ENCODE measurements at regions not wholly inside any gene's neighbourhood (a gene's known extent, or its start where the extent isn't known, plus 50 kb on each side); places are given as distances from the start of the nearest gene placed in this dataset.
"Not testable (repeated sequence)": the region's sequence is repeated elsewhere in the genome, so short reads cannot be mapped to it uniquely, and the experiment has no call there.

DNA sequence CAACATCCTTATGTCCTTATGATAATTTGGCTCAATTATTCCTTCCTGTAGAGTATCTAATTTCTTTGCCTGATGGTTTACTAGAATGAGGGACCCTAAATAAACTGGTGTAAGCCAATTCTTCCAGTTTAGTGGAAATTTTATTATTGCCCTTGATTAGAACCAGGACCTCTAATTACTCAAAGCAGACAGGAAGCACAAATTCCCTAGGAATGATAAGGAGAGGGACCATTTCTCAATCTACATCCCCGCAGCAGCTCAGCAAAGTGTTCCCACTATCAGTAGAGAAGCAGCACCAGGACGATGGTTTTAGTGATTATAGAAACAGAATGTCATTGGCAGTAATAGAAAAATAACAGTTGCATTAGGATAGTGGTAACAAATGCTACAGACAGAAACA lies 97.1 kb downstream of the PLPPR4 start:
- Mint-ChIP-seq H3K4me3 (no peak overlapping the region), H3K9me3 (no peaks in the 10 kb centered on the region), H3K4me1 (ENCODE audit: low read depth) (no peaks in the 10 kb centered on the region), H3K27me3 (ENCODE audit: low read depth) (peaks cover 5% of the 10 kb centered on the region), H3K27ac (no peak overlapping the region), H3K36me3 (ENCODE audit: insufficient read depth in 2 of 2) (no peaks in the 10 kb centered on the region)
- DNase-seq, result no peak
- ATAC-seq (replicated peaks in 1 of 2), result no peak

DNA sequence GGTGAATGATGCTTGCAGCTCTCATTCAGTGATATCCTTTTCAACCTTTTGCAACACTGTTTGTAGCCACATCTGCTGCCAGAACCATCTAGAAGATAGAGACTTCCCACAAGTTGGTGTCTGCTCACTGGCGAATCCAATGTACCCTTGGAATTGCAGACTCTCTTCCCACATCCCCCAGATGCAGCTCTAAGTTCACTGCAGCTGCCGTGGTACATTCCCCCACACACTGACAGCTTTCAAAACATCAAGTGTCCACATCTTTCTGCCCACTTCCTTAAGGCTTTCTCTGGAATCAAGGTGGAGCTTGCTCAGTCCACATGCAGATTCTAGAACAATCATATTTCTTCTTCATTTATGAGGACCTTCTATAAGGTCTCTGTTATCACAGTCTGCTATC lies 99.2 kb downstream of the PLPPR4 start:
- Mint-ChIP-seq H3K36me3 (ENCODE audit: insufficient read depth in 2 of 2) (no peaks in the 10 kb centered on the region), H3K4me1 (ENCODE audit: low read depth) (no peaks in the 10 kb centered on the region), H3K27me3 (ENCODE audit: low read depth) (peaks cover 5% of the 10 kb centered on the region), H3K9me3 (no peaks in the 10 kb centered on the region), H3K4me3 (no peak overlapping the region), H3K27ac (no peak overlapping the region)
- no peak for DNase-seq
- no peak for ATAC-seq (replicated peaks in 1 of 2)

DNA sequence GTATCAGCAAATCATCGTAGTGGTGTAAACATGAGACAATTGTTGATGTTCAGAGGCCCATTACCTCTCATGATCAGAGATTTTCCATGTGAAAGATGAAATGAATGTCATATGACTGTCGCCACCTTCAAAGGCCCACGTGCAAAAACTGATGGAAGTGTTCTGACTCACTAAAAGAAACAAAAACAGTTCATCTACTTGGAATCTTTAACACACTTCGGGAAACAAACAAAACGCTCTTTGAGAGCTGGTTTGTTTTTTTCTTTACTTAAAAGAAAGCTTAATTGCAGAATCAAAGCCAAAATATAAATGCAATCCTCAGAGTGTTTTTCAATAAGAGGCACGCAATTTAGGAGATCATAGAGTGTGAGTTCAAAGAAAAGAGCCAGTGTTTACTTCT lies 100.8 kb downstream of the PLPPR4 start:
- Mint-ChIP-seq H3K4me3 (no peak overlapping the region), H3K4me1 (ENCODE audit: low read depth) (no peaks in the 10 kb centered on the region), H3K27ac (no peak overlapping the region), H3K36me3 (ENCODE audit: insufficient read depth in 2 of 2) (no peaks in the 10 kb centered on the region), H3K9me3 (no peaks in the 10 kb centered on the region), H3K27me3 (ENCODE audit: low read depth) (peaks cover 5% of the 10 kb centered on the region)
- DNase-seq (no peak), ATAC-seq (replicated peaks in 1 of 2) (no peak)

DNA sequence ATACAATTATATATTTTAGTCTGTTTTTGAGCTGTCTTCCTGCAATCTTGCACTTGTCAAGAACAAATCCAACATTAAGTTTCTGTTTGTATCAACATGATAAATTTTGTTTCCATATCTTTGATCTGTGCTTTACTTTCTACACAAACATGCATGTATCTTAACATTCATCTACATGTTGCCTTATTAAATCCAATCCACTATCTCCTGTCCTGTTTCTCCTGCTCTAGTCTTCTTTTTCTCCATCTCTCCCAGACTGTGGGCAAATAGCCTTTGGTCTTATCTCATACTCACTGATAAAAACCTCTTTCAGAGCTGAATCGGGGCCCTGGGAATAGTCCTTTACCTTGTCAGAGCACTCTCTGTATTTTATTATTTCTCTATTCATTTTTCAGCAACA lies 101.3 kb downstream of the PLPPR4 start:
- H3K36me3 Mint-ChIP-seq (ENCODE audit: insufficient read depth in 2 of 2), result no peaks in the 10 kb centered on the region
- DNase-seq (no peak), ATAC-seq (replicated peaks in 1 of 2) (no peak)
- no peak overlapping the region for H3K27ac Mint-ChIP-seq
- no peaks in the 10 kb centered on the region for H3K9me3 Mint-ChIP-seq
- peaks cover 5% of the 10 kb centered on the region for H3K27me3 Mint-ChIP-seq (ENCODE audit: low read depth)
- no peak overlapping the region for H3K4me3 Mint-ChIP-seq
- no peaks in the 10 kb centered on the region for H3K4me1 Mint-ChIP-seq (ENCODE audit: low read depth)

DNA sequence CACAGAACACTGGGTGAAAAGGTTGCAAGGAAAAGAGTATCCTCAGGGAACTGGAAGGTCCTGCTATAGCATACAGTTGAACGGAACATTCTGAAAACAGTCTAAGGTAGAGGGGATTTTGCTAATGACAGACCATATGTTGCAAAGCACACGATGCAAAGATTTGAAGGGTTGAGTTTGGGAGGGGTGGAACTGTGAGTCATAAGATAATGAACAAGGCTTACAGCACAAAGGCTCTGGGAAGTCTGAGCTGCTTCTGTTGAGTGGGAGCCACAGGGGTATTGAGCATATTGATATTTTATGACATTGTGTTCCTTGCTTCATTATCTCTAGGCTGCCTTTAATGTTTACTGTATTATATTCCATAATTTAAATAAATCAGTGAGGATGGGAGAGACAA lies 104.9 kb downstream of the PLPPR4 start:
- ATAC-seq (replicated peaks in 1 of 2) (no peak), DNase-seq (no peak)
- no peaks in the 10 kb centered on the region for H3K36me3 Mint-ChIP-seq (ENCODE audit: insufficient read depth in 2 of 2)

DNA sequence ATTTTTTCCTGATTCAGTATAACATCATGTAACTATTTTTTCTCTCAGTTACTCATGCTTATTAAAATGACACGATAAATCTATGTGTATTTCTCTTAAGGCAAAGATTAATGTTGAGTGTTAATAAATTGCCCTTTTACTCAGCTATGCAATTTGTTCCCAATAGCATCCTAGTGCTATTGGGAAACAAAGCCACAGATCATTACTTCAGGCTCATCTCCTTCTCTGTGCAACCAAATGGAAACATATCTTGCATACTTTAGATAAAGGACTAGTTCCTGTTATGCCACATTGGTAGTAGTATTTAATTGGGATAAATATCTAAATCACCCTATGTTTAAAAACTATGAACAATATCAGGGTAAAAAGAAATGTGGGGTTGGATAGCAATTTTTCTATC lies 106.2 kb downstream of the PLPPR4 start:
- Mint-ChIP-seq H3K27me3 (ENCODE audit: low read depth) (peaks cover 3% of the 10 kb centered on the region), H3K27ac (no peak overlapping the region), H3K36me3 (ENCODE audit: insufficient read depth in 2 of 2) (no peaks in the 10 kb centered on the region), H3K4me1 (ENCODE audit: low read depth) (no peaks in the 10 kb centered on the region), H3K4me3 (no peak overlapping the region), H3K9me3 (no peaks in the 10 kb centered on the region)
- no peak for DNase-seq
- no peak for ATAC-seq (replicated peaks in 1 of 2)

More for the DNA sequence above, 104.9 kb downstream of the PLPPR4 start:
- Mint-ChIP-seq H3K27ac (no peak overlapping the region), H3K4me1 (ENCODE audit: low read depth) (no peaks in the 10 kb centered on the region), H3K9me3 (no peaks in the 10 kb centered on the region), H3K27me3 (ENCODE audit: low read depth) (peaks cover 5% of the 10 kb centered on the region), H3K4me3 (no peak overlapping the region)

DNA sequence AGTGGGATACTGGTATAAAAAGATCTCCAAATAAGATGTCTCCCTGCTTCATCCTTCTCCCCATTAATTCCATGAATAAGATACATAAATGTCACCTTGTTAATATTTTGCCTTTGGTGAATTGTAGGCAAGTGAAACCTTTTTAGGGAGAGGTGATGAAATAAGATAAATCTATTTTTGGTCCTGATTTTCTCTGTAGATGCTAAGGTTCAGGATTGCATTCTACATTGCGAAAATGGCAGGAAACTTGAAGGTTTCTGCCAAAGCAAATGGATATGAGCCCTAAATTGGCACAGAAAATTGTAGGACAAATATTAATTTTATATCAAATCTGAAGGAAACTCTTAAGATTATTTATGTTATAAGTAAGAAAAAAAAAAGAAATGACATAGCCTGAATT lies 107.1 kb downstream of the PLPPR4 start:
- Mint-ChIP-seq H3K36me3 (ENCODE audit: insufficient read depth in 2 of 2) (no peaks in the 10 kb centered on the region), H3K4me3 (no peak overlapping the region), H3K27ac (no peak overlapping the region), H3K9me3 (no peaks in the 10 kb centered on the region), H3K4me1 (ENCODE audit: low read depth) (no peaks in the 10 kb centered on the region), H3K27me3 (ENCODE audit: low read depth) (no peaks in the 10 kb centered on the region)
- DNase-seq, result no peak
- no peak for ATAC-seq (replicated peaks in 1 of 2)

DNA sequence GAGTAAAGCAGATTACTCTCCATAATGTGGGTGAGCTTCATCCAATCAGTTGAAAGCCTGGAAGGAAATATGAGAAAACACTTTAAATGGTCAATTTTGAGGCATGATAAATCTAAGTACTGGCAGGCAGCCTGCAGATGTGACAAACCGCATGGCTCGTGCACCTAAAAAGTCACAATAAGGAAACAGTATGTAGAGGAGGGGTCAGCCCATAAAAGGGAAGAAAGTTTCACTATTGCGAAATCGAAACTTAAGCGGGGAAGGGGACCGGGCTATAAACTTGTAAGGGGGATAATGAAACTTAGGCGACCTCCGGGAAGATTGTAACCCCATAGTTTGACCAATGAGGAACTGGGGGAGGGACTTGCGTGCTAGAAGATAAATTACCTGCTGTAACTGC lies 109.8 kb downstream of the PLPPR4 start:
- H3K27ac Mint-ChIP-seq, result no peak overlapping the region
- no peaks in the 10 kb centered on the region for H3K36me3 Mint-ChIP-seq (ENCODE audit: insufficient read depth in 2 of 2)
- H3K27me3 Mint-ChIP-seq (ENCODE audit: low read depth), result no peaks in the 10 kb centered on the region
- no peaks in the 10 kb centered on the region for H3K9me3 Mint-ChIP-seq
- ATAC-seq (replicated peaks in 1 of 2) (no peak), DNase-seq (no peak)
- H3K4me1 Mint-ChIP-seq (ENCODE audit: low read depth), result no peaks in the 10 kb centered on the region
- H3K4me3 Mint-ChIP-seq, result no peak overlapping the region

DNA sequence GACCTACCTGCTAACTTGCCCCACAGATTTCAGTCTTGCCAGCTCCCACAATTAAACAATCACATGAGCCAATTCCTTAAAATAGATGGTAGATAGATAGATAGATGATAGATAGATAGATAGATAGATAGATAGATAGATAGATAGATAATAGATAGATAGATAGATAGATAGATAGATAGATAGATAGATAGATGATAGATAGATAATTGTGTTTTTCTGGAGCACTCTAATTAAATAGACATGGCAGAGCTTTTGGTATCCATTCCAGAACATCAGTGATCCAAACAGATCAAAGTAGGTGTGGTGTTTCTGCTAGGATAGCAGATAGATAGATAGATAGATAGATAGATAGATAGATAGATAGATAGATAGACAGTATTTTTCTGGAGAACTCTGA lies 110.4 kb downstream of the PLPPR4 start:
- not testable (repeated sequence) for H3K36me3 Mint-ChIP-seq (ENCODE audit: insufficient read depth in 2 of 2); H3K27ac Mint-ChIP-seq; H3K27me3 Mint-ChIP-seq (ENCODE audit: low read depth); H3K4me1 Mint-ChIP-seq (ENCODE audit: low read depth); DNase-seq; H3K9me3 Mint-ChIP-seq; ATAC-seq (replicated peaks in 1 of 2); H3K4me3 Mint-ChIP-seq

DNA sequence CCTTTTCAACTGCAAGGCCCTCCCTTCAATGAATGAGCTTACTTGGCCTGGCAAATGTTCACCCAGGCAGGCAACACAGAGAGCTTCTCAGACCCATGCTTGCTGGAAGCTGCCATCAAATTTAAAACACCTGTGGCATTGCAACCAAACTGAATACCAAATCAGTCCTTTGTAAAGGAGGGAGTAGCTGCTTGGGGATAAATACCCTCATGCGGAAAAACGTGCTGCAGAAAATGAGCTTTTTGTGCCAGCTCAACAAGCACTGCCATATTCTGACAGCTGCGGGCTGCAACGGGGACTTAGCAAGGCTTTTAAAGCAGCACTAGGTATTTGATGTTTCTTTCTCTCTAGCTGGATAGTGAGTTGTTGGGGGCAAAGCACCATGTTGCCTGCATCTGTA lies 119.7 kb downstream of the PLPPR4 start:
- ATAC-seq (replicated peaks in 1 of 2) (no peak), DNase-seq (no peak)
- no peaks in the 10 kb centered on the region for H3K27me3 Mint-ChIP-seq (ENCODE audit: low read depth)
- H3K4me3 Mint-ChIP-seq, result no peak overlapping the region
- H3K4me1 Mint-ChIP-seq (ENCODE audit: low read depth), result no peaks in the 10 kb centered on the region
- peaks cover 0 to 2% of the 10 kb centered on the region in 2 donors for H3K9me3 Mint-ChIP-seq
- H3K27ac Mint-ChIP-seq, result no peak overlapping the region
- no peaks in the 10 kb centered on the region for H3K36me3 Mint-ChIP-seq (ENCODE audit: insufficient read depth in 2 of 2)

DNA sequence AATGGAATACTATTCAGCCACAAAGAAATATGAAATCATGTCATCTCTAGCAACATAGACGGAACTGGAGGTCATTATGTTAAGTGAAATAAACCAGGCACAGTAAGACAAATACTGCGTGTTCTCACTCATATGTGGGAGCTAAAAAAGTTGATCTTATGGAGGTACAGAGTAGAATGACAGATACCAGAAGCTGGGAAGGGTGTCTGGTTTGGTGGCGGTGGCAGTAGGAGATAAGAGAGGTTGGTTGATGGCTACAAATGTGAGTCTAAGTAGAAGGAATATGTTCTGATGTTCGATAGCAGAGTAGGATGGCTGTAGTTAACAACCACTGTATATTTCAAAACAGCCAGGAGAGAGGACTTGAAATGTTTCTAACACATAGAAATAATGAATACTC lies 121.6 kb downstream of the PLPPR4 start:
- Mint-ChIP-seq H3K4me3 (no peak overlapping the region), H3K9me3 (peaks cover 0 to 2% of the 10 kb centered on the region in 2 donors), H3K4me1 (ENCODE audit: low read depth) (no peaks in the 10 kb centered on the region), H3K27ac (no peak overlapping the region), H3K27me3 (ENCODE audit: low read depth) (no peaks in the 10 kb centered on the region), H3K36me3 (ENCODE audit: insufficient read depth in 2 of 2) (no peaks in the 10 kb centered on the region)
- DNase-seq (no peak), ATAC-seq (replicated peaks in 1 of 2) (no peak)

DNA sequence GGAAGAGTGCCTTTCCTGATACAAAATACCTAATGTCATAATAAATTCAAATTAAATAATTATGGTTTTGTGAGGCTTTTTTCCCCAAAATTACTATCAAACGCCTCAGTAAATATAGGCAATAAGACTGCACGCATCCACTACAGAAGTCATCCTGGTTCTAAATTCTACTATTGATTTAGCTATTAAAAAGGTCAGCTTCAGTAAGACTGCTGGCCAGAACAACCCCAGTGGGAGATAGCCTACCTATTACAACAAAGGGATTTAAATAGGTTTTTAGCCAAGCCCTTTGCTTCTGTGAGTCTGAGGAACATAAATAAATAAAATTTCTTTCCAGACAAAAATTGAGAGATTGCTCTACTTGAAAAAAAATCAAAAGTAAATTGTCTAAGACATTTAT lies 132.1 kb downstream of the PLPPR4 start:
- no peaks in the 10 kb centered on the region for H3K9me3 Mint-ChIP-seq
- DNase-seq (no peak), ATAC-seq (replicated peaks in 1 of 2) (no peak)
- H3K36me3 Mint-ChIP-seq (ENCODE audit: insufficient read depth in 2 of 2), result no peaks in the 10 kb centered on the region
- H3K27ac Mint-ChIP-seq, result no peak overlapping the region
- H3K4me1 Mint-ChIP-seq (ENCODE audit: low read depth), result no peaks in the 10 kb centered on the region
- no peaks in the 10 kb centered on the region for H3K27me3 Mint-ChIP-seq (ENCODE audit: low read depth)
- H3K4me3 Mint-ChIP-seq, result no peak overlapping the region

DNA sequence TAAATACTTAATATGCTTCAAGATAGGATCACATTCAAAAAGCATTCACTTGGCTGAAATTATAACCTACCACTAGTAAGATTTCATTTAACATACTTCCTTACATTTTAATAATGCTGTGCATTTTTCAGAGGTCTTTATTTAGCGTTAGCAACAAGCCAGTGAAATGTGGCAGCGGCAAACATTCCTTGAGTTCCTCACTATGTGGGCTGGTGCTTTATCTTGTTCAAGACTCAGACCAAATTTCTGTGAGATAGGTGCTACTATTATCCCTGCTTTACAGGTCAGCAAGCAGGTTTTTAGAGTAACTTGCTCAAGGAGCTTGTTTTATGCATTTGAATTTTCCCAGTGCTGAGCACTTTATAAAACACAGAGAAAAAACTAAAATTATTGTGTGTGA lies 132.7 kb downstream of the PLPPR4 start:
- no peak for ATAC-seq (replicated peaks in 1 of 2)
- no peak for DNase-seq
- no peaks in the 10 kb centered on the region for H3K27me3 Mint-ChIP-seq (ENCODE audit: low read depth)
- H3K27ac Mint-ChIP-seq, result no peak overlapping the region
- H3K36me3 Mint-ChIP-seq (ENCODE audit: insufficient read depth in 2 of 2), result no peaks in the 10 kb centered on the region
- no peaks in the 10 kb centered on the region for H3K4me1 Mint-ChIP-seq (ENCODE audit: low read depth)
- no peak overlapping the region for H3K4me3 Mint-ChIP-seq
- no peaks in the 10 kb centered on the region for H3K9me3 Mint-ChIP-seq

DNA sequence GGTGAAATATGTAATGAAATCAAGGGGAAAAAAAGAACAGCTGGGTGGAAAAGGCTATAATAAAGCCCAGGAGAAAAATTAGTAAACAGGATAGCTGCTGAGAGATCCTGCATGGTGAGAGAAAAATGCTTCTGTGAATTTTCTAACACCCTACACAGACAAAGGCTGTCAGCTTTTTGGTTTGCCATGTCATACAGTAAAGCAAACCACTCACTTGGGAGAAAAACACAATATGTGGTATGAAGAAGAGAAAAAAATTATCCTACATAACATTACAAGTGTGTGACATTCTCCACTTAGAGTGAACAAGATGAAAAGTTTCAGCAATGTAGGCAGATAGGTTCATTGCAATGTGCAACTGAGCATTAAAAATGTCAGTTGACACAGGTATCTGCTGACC lies 133.6 kb downstream of the PLPPR4 start:
- Mint-ChIP-seq H3K36me3 (ENCODE audit: insufficient read depth in 2 of 2) (no peaks in the 10 kb centered on the region), H3K9me3 (no peaks in the 10 kb centered on the region), H3K4me1 (ENCODE audit: low read depth) (no peaks in the 10 kb centered on the region), H3K4me3 (no peak overlapping the region), H3K27me3 (ENCODE audit: low read depth) (no peaks in the 10 kb centered on the region), H3K27ac (no peak overlapping the region)
- ATAC-seq (replicated peaks in 1 of 2) (no peak), DNase-seq (no peak)

DNA sequence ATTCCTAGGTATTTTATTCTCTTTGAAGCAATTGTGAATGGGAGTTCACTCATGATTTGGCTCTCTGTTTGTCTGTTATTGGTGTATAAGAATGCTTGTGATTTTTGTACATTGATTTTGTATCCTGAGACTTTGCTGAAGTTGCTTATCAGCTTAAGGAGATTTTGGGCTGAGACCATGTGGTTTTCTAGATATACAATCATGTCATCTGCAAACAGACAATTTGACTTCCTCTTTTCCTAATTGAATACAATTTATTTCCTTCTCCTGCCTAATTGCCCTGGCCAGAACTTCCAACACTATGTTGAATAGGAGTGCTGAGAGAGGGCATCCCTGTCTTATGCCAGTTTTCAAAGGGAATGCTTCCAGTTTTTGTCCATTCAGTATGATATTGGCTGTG lies 137.3 kb downstream of the PLPPR4 start:
- H3K27ac Mint-ChIP-seq; H3K4me1 Mint-ChIP-seq (ENCODE audit: low read depth); DNase-seq; H3K36me3 Mint-ChIP-seq (ENCODE audit: insufficient read depth in 2 of 2); ATAC-seq (replicated peaks in 1 of 2); H3K4me3 Mint-ChIP-seq; H3K9me3 Mint-ChIP-seq; H3K27me3 Mint-ChIP-seq (ENCODE audit: low read depth): not testable (repeated sequence)
